HG02840 (cell line): ENCODE measurements at regions not wholly inside any gene's neighbourhood (a gene's known extent, or its start where the extent isn't known, plus 50 kb on each side); places are given as distances from the start of the nearest gene placed in this dataset.
"Not testable (repeated sequence)": the region's sequence is repeated elsewhere in the genome, so short reads cannot be mapped to it uniquely, and the experiment has no call there.

Source experiments
- ATAC-seq: cut with Tn5 transposase; IDR thresholded peaks from one replicate; pipeline ENCODE4 v1.9.1; 2021; ENCODE audit warnings: mild to moderate bottlenecking, moderate library complexity, moderate number of reproducible peaks; ENCODE audit not compliant: unreplicated experiment, low FRiP score

GRCh38 chr6:165015676-165016075 lies 293.7 kb downstream of the C6orf118 start:
- no peak for ATAC-seq

GRCh38 chr6:165013701-165014100 lies 295.7 kb downstream of the C6orf118 start:
- ATAC-seq: no peak

- no peak for ATAC-seq
Measured at GRCh38 chr6:165012183-165012582, 297.2 kb downstream of the C6orf118 start.

GRCh38 chr6:165010556-165011535 lies 298.6 kb downstream of the C6orf118 start:
- ATAC-seq: no peak

GRCh38 chr6:165008971-165009370 lies 300.4 kb downstream of the C6orf118 start:
- no peak for ATAC-seq

- ATAC-seq: no peak
Measured at GRCh38 chr6:165002866-165003265, 306.5 kb downstream of the C6orf118 start.

GRCh38 chr6:165002358-165002757 lies 307.0 kb downstream of the C6orf118 start:
- no peak for ATAC-seq

GRCh38 chr6:165001502-165002157 lies 307.8 kb downstream of the C6orf118 start:
- ATAC-seq: no peak

GRCh38 chr6:164998297-164998696 lies 311.1 kb downstream of the C6orf118 start:
- no peak for ATAC-seq

GRCh38 chr6:164996838-164997237 lies 312.6 kb downstream of the C6orf118 start:
- ATAC-seq: no peak

- ATAC-seq: no peak
Measured at GRCh38 chr6:164991573-164991972, 317.8 kb downstream of the C6orf118 start.

- no peak for ATAC-seq
Measured at GRCh38 chr6:164990901-164991300, 318.5 kb downstream of the C6orf118 start.

GRCh38 chr6:164982389-164982788 lies 327.0 kb downstream of the C6orf118 start:
- no peak for ATAC-seq

GRCh38 chr6:164967102-164967501 lies 342.3 kb downstream of the C6orf118 start:
- no peak for ATAC-seq

GRCh38 chr6:164962805-164963204 lies 346.6 kb downstream of the C6orf118 start:
- ATAC-seq: no peak

- no peak for ATAC-seq
Measured at GRCh38 chr6:164947164-164947563, 362.2 kb downstream of the C6orf118 start.

GRCh38 chr6:164942271-164942670 lies 367.1 kb downstream of the C6orf118 start:
- no peak for ATAC-seq

GRCh38 chr6:164933238-164933794 lies 376.1 kb downstream of the C6orf118 start:
- ATAC-seq: not testable (repeated sequence)

GRCh38 chr6:164929408-164929977 lies 379.9 kb downstream of the C6orf118 start:
- ATAC-seq: no peak

- ATAC-seq: no peak
Measured at GRCh38 chr6:164928728-164929407, 380.5 kb downstream of the C6orf118 start.
